Epithelial cell of esophagus (primary cell): ENCODE measurements at regions not wholly inside any gene's neighbourhood (a gene's known extent, or its start where the extent isn't known, plus 50 kb on each side); places are given as distances from the start of the nearest gene placed in this dataset.

Experiments used
- DNase-seq: peaks from one replicate; pipeline ENCODE4 v3.0.0; 2010; ENCODE audit warnings: low read depth
- H3K4me3 ChIP-seq: 2 replicates; pipeline ENCODE4 v1.5.1; 2011; ENCODE audit warnings: mild to moderate bottlenecking, low read length, control low read depth
- CTCF ChIP-seq: IDR thresholded peaks from 2 replicates; pipeline ENCODE4 v1.5.1; 2011; ENCODE audit warnings: low read depth, mild to moderate bottlenecking, low read length, control low read depth, inconsistent platforms; ENCODE audit not compliant: insufficient read depth; ENCODE audit errors: missing control alignments

- TF ChIP-seq CTCF, result no peak
- no peak for DNase-seq
- no peak overlapping the region for H3K4me3 ChIP-seq
Observed at GRCh38 chr1:108045460-108045859, 80.5 kb upstream of the VAV3 start.

- DNase-seq, result no peak
- no peak for TF ChIP-seq CTCF
Observed at GRCh38 chr1:108044318-108044717, 79.3 kb upstream of the VAV3 start.

GRCh38 chr1:108043707-108044106 lies 78.7 kb upstream of the VAV3 start:
- DNase-seq, result no peak
- no peak for TF ChIP-seq CTCF
- H3K4me3 ChIP-seq, result no peak overlapping the region

More at GRCh38 chr1:108044318-108044717, 79.3 kb upstream of the VAV3 start:
- no peak overlapping the region for H3K4me3 ChIP-seq

- no peak overlapping the region for H3K4me3 ChIP-seq
- TF ChIP-seq CTCF, result no peak
- no peak for DNase-seq
Observed at GRCh38 chr1:108042610-108043009, 77.6 kb upstream of the VAV3 start.

GRCh38 chr1:108041360-108042142 lies 76.6 kb upstream of the VAV3 start:
- H3K4me3 ChIP-seq, result no peak overlapping the region
- no peak for TF ChIP-seq CTCF
- no peak for DNase-seq

GRCh38 chr1:108038653-108039236 lies 73.8 kb upstream of the VAV3 start:
- H3K4me3 ChIP-seq, result no peak overlapping the region
- no peak for DNase-seq
- no peak for TF ChIP-seq CTCF
